Choroid plexus epithelial cell (primary cell): ENCODE measurements at regions not wholly inside any gene's neighbourhood (a gene's known extent, or its start where the extent isn't known, plus 50 kb on each side); places are given as distances from the start of the nearest gene placed in this dataset.

ENCODE experiments used
- DNase-seq: peaks from one replicate; pipeline ENCODE4 v3.0.0-alpha.2; 2010; ENCODE audit warnings: low read depth
- H3K4me3 ChIP-seq: 2 replicates; pipeline ENCODE4 v1.5.1; 2011; ENCODE audit warnings: low read depth, mild to moderate bottlenecking, control low read depth, low read length, moderate library complexity
- CTCF ChIP-seq: conservative IDR thresholded peaks from 2 replicates; pipeline ENCODE4 v1.5.1; 2011; ENCODE audit warnings: low read depth, mild to moderate bottlenecking, control low read depth, inconsistent platforms, low read length, moderate library complexity

- no peak overlapping the region for H3K4me3 ChIP-seq
- TF ChIP-seq CTCF = no peak
- DNase-seq = no peak
Measured at GRCh38 chr7:92992483-92992882, 125.3 kb downstream of the SAMD9 start.

- no peak for TF ChIP-seq CTCF
- DNase-seq = no peak
- H3K4me3 ChIP-seq = no peak overlapping the region
Measured at GRCh38 chr7:92991190-92991589, 126.6 kb downstream of the SAMD9 start.

GRCh38 chr7:92988941-92989545 lies 128.7 kb downstream of the SAMD9 start:
- no peak overlapping the region for H3K4me3 ChIP-seq
- TF ChIP-seq CTCF = no peak
- DNase-seq = peak; percentile 35

- TF ChIP-seq CTCF = peak; percentile 68
- peak; percentile 83 for DNase-seq
- H3K4me3 ChIP-seq = no peak overlapping the region
Measured at GRCh38 chr7:92988051-92988450, 129.7 kb downstream of the SAMD9 start.

GRCh38 chr7:92987538-92987937 lies 130.2 kb downstream of the SAMD9 start:
- DNase-seq = peak; percentile 55
- TF ChIP-seq CTCF = no peak

GRCh38 chr7:92987095-92987494 lies 130.7 kb downstream of the SAMD9 start:
- H3K4me3 ChIP-seq = no peak overlapping the region
- peak; percentile 95 for DNase-seq

More at GRCh38 chr7:92987538-92987937, 130.2 kb downstream of the SAMD9 start:
- H3K4me3 ChIP-seq = no peak overlapping the region

More at GRCh38 chr7:92987095-92987494, 130.7 kb downstream of the SAMD9 start:
- TF ChIP-seq CTCF = no peak
